ENCODE measurements at regions not wholly inside any gene's neighbourhood (a gene's known extent, or its start where the extent isn't known, plus 50 kb on each side); places are given as distances from the start of the nearest gene placed in this dataset.

GRCh38 chr19:30908262-30908771, 440.9 kb downstream of the TSHZ3 start:
- no peak for TF ChIP-seq CTCF (IDR thresholded peaks at IDR 0.05)
- no peak for TF ChIP-seq POLR2AphosphoS5 (IDR thresholded peaks at IDR 0.05; ENCODE audit: low read depth, low read length)
- TF ChIP-seq TCF7L2 (IDR thresholded peaks at IDR 0.05; ENCODE audit: low read depth, low read length) = no peak
- TF ChIP-seq SIN3A (IDR thresholded peaks at IDR 0.05; ENCODE audit: borderline replicate concordance, insufficient read depth, low read depth, low read length) = no peak

Measured in Panc1 (cell line).